ENCODE measurements at regions not wholly inside any gene's neighbourhood (a gene's known extent, or its start where the extent isn't known, plus 50 kb on each side); places are given as distances from the start of the nearest gene placed in this dataset.
"Not testable (repeated sequence)": the region's sequence is repeated elsewhere in the genome, so short reads cannot be mapped to it uniquely, and the experiment has no call there.

- H3K27ac Mint-ChIP-seq, result no peak overlapping the region
- H3K9me3 Mint-ChIP-seq, result no peaks in the 10 kb centered on the region
- no peaks in the 10 kb centered on the region for H3K36me3 Mint-ChIP-seq (ENCODE audit: low read depth)
- H3K4me3 Mint-ChIP-seq, result no peak overlapping the region
- H3K27me3 Mint-ChIP-seq, result no peaks in the 10 kb centered on the region
- DNase-seq, result no peak
- intact Hi-C loops (cut with micrococcal nuclease), result no loop called here
- H3K4me1 Mint-ChIP-seq, result no peaks in the 10 kb centered on the region
Measured at GRCh38 chr16:29310852-29311314, 95.6 kb downstream of the NPIPB11 start.

- H3K27ac Mint-ChIP-seq; DNase-seq; H3K36me3 Mint-ChIP-seq (ENCODE audit: low read depth); H3K4me3 Mint-ChIP-seq; H3K27me3 Mint-ChIP-seq; H3K9me3 Mint-ChIP-seq; H3K4me1 Mint-ChIP-seq; intact Hi-C loops (cut with micrococcal nuclease): not testable (repeated sequence)
Measured at GRCh38 chr16:29310243-29310642, 96.3 kb downstream of the NPIPB11 start.

- not testable (repeated sequence) for H3K4me1 Mint-ChIP-seq, H3K4me3 Mint-ChIP-seq, H3K27ac Mint-ChIP-seq
Measured at GRCh38 chr16:29309601-29310000, 96.9 kb downstream of the NPIPB11 start.

GRCh38 chr16:29308644-29309546, 97.6 kb downstream of the NPIPB11 start:
- Mint-ChIP-seq H3K36me3 (ENCODE audit: low read depth) (no peaks in the 10 kb centered on the region), H3K4me1 (no peaks in the 10 kb centered on the region), H3K4me3 (no peak overlapping the region), H3K27me3 (no peaks in the 10 kb centered on the region), H3K9me3 (no peaks in the 10 kb centered on the region), H3K27ac (no peak overlapping the region)
- intact Hi-C loops (cut with micrococcal nuclease), result no loop called here
- no peak for DNase-seq

More at GRCh38 chr16:29309601-29310000, 96.9 kb downstream of the NPIPB11 start:
- H3K27me3 Mint-ChIP-seq; intact Hi-C loops (cut with micrococcal nuclease); H3K9me3 Mint-ChIP-seq; DNase-seq; H3K36me3 Mint-ChIP-seq (ENCODE audit: low read depth): not testable (repeated sequence)

GRCh38 chr16:29307598-29308507, 98.7 kb downstream of the NPIPB11 start:
- intact Hi-C loops (cut with micrococcal nuclease), result no loop called here
- Mint-ChIP-seq H3K27me3 (no peaks in the 10 kb centered on the region), H3K4me3 (no peak overlapping the region), H3K36me3 (ENCODE audit: low read depth) (no peaks in the 10 kb centered on the region), H3K4me1 (no peaks in the 10 kb centered on the region), H3K9me3 (no peaks in the 10 kb centered on the region), H3K27ac (no peak overlapping the region)
- DNase-seq, result no peak

- Mint-ChIP-seq H3K4me3 (no peak overlapping the region), H3K36me3 (ENCODE audit: low read depth) (no peaks in the 10 kb centered on the region), H3K4me1 (no peaks in the 10 kb centered on the region), H3K27ac (no peak overlapping the region), H3K9me3 (no peaks in the 10 kb centered on the region), H3K27me3 (no peaks in the 10 kb centered on the region)
- intact Hi-C loops (cut with micrococcal nuclease), result no loop called here
- DNase-seq, result no peak
Measured at GRCh38 chr16:29306943-29307597, 99.4 kb downstream of the NPIPB11 start.

- Mint-ChIP-seq H3K27me3 (no peaks in the 10 kb centered on the region), H3K27ac (no peak overlapping the region), H3K36me3 (ENCODE audit: low read depth) (no peaks in the 10 kb centered on the region), H3K4me3 (no peak overlapping the region), H3K4me1 (no peaks in the 10 kb centered on the region), H3K9me3 (no peaks in the 10 kb centered on the region)
- intact Hi-C loops (cut with micrococcal nuclease), result no loop called here
- DNase-seq, result no peak
Measured at GRCh38 chr16:29306201-29306600, 100.3 kb downstream of the NPIPB11 start.

GRCh38 chr16:29305018-29305417, 101.5 kb downstream of the NPIPB11 start:
- H3K9me3 Mint-ChIP-seq; H3K36me3 Mint-ChIP-seq (ENCODE audit: low read depth); H3K4me3 Mint-ChIP-seq; H3K27ac Mint-ChIP-seq; H3K4me1 Mint-ChIP-seq; H3K27me3 Mint-ChIP-seq; intact Hi-C loops (cut with micrococcal nuclease); DNase-seq: not testable (repeated sequence)

- no peaks in the 10 kb centered on the region for H3K9me3 Mint-ChIP-seq
- H3K4me1 Mint-ChIP-seq, result no peaks in the 10 kb centered on the region
- no peaks in the 10 kb centered on the region for H3K36me3 Mint-ChIP-seq (ENCODE audit: low read depth)
- no peak overlapping the region for H3K27ac Mint-ChIP-seq
- intact Hi-C loops (cut with micrococcal nuclease), result no loop called here
- H3K27me3 Mint-ChIP-seq, result no peaks in the 10 kb centered on the region
- DNase-seq, result no peak
- no peak overlapping the region for H3K4me3 Mint-ChIP-seq
Measured at GRCh38 chr16:29304251-29304650, 102.3 kb downstream of the NPIPB11 start.

- H3K36me3 Mint-ChIP-seq (ENCODE audit: low read depth), result no peaks in the 10 kb centered on the region
- intact Hi-C loops (cut with micrococcal nuclease), result no loop called here
- H3K27ac Mint-ChIP-seq, result no peak overlapping the region
- H3K4me3 Mint-ChIP-seq, result no peak overlapping the region
- no peak for DNase-seq
- peaks cover 1% of the 10 kb centered on the region for H3K4me1 Mint-ChIP-seq
- no peaks in the 10 kb centered on the region for H3K9me3 Mint-ChIP-seq
- no peaks in the 10 kb centered on the region for H3K27me3 Mint-ChIP-seq
Measured at GRCh38 chr16:29303520-29303919, 103.0 kb downstream of the NPIPB11 start.

GRCh38 chr16:29302976-29303375, 103.5 kb downstream of the NPIPB11 start:
- Mint-ChIP-seq H3K36me3 (ENCODE audit: low read depth) (no peaks in the 10 kb centered on the region), H3K4me1 (peaks cover 1% of the 10 kb centered on the region), H3K27ac (no peak overlapping the region), H3K27me3 (no peaks in the 10 kb centered on the region), H3K9me3 (no peaks in the 10 kb centered on the region), H3K4me3 (no peak overlapping the region)
- no peak for DNase-seq
- intact Hi-C loops (cut with micrococcal nuclease), result no loop called here

- H3K27me3 Mint-ChIP-seq; H3K4me1 Mint-ChIP-seq; H3K9me3 Mint-ChIP-seq; H3K4me3 Mint-ChIP-seq; H3K27ac Mint-ChIP-seq; DNase-seq; intact Hi-C loops (cut with micrococcal nuclease); H3K36me3 Mint-ChIP-seq (ENCODE audit: low read depth): not testable (repeated sequence)
Measured at GRCh38 chr16:29302433-29302832, 104.1 kb downstream of the NPIPB11 start.

- H3K27me3 Mint-ChIP-seq; H3K4me1 Mint-ChIP-seq; intact Hi-C loops (cut with micrococcal nuclease); H3K27ac Mint-ChIP-seq; H3K9me3 Mint-ChIP-seq; H3K36me3 Mint-ChIP-seq (ENCODE audit: low read depth); H3K4me3 Mint-ChIP-seq; DNase-seq: not testable (repeated sequence)
Measured at GRCh38 chr16:29301662-29302285, 104.7 kb downstream of the NPIPB11 start.

Measured in activated CD4-positive, alpha-beta T cell treated with anti-CD3 and anti-CD28 coated beads, Interleukin-2, amount 10 ng/mL, durations not matched to agents 24 days and 14 days (primary cell).